GM21825 (cell line): ENCODE measurements at regions not wholly inside any gene's neighbourhood (a gene's known extent, or its start where the extent isn't known, plus 50 kb on each side); places are given as distances from the start of the nearest gene placed in this dataset.

Experiments used
- ATAC-seq: cut with Tn5 transposase; IDR thresholded peaks from one replicate; pipeline ENCODE4 v1.9.1; 2021; ENCODE audit warnings: mild to moderate bottlenecking, moderate library complexity; ENCODE audit not compliant: unreplicated experiment

DNA sequence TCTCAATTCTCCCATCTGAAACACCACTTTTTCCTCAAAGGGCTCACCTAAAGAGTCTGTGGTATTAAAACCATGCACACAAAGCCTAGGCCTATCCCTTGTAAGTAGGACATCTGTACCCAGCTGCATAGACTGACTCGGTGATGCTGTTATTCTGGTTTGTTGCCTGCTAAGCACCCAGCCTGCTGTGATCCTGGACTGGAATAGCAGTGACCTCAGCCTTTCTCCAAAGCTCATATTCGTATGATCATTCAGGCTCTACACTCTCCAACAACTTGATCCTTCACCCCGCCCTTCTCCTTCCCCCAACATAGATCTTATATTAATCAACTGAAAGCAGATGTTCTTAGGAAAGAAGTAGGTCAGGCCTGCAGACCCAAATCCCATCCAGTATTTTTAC lies 81.4 kb upstream of the WWC1 start:
- ATAC-seq: no peak

DNA sequence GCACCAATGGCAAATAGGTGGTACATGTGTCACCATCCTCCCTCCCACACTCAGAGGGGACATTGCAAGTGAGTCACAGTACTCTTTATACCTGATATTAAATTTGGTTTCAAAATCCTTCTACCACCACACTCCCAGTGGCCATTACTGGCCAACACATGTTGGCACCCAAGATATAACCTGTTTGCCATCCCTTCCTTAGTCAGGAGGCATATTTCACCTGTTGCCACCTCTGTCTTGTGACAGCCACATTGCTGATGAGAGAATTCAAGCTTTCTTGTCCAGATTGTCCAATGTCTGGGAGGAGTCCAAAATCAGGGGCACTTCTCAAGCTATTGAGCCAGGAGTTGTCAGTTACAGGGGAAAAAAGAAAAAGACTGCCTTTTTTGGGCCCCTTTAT lies 80.2 kb upstream of the WWC1 start:
- ATAC-seq: no peak

DNA sequence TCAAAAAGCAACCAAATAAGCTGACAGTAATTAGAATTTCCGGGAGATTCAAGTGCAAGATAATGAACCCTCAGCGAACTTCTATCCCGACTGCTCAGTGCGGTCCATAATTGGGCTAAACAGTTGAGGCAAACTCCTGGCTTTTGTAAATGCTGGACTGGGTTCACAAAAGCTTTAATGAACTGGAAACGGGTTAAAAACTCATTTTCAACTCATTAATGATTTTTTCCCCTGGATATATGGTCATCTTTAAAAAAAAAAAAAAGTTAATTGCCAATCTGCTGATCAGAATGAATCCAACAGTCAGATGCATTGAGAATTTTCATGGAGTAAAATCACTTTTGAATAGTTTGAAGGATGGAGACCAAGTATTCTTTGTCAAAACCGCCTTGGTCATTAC lies 79.5 kb upstream of the WWC1 start:
- no peak for ATAC-seq

DNA sequence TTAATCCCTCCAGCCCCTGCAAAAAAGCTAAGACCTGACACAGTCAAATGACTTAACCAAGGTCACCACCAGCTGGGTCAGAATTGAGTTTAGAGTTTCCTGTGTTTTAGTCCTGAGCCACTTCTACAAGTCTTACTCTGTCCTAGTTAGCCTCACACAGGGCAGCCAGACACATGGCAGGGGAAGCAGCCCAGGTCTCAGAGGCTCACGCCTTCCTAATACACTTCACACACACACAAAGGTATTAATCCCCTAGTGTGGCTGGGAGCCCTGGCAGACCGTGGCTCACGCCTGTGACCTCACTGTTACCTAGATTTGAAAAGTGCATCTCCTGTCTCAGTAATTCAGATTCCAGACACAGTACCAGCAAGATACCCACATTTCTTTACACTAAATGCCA lies 77.4 kb upstream of the WWC1 start:
- ATAC-seq: no peak

DNA sequence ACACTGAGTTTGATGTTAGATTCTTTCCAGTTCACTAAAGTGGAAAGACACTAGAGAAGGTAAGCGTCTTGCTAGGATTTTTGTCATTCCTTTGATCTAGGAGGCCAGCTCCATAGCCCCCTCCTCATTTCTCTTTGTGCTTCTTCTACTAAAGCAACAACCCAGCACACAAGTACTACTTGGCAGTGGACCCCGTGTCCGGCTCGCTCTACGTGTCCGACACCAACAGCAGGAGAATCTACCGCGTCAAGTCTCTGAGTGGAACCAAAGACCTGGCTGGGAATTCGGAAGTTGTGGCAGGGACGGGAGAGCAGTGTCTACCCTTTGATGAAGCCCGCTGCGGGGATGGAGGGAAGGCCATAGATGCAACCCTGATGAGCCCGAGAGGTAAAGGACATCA lies 76.6 kb upstream of the WWC1 start:
- ATAC-seq: no peak

DNA sequence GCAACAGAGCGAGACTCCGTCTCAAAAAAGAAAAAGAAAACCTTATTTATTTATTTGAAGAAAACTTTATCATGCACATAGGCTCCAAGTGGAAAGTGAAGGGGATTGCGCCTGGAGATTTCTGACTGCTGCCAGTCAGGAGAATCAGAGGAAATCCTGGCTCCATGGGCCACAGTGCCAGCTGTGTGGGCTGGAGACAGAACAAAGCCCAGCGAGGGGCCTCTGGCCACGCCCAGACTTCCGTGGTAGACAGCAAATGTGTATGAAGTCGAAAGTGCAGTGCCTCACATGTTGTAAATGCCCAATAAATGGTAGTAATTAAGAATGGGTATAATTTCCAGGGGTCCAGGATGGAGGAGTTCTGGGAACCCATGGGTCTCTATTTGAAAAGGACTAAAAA lies 75.8 kb upstream of the WWC1 start:
- ATAC-seq: no peak

DNA sequence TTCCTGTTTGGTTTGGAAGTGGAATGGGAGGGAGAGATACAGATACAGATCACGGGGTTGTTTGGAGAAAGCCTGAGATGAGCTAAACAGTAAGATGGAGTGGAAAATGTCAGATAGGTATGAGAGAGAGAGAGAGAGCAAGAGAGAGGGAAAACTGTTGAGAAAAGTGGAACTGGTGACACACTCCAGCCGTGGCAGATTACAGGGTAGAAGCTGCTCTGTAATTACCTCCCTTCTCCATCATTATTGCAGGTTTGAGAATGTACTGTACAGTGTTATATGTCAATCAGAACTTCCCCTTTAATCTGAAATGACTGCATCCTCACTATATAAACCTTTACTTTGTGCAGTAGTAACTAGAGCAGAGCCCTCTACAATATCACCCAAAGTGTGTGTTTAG lies 74.5 kb upstream of the WWC1 start:
- ATAC-seq: no peak

- ATAC-seq: no peak
Measured at GRCh38 chr5:168217497-168217896, 73.9 kb upstream of the WWC1 start.

- no peak for ATAC-seq
Measured at GRCh38 chr5:168218746-168219145, 72.7 kb upstream of the WWC1 start.

GRCh38 chr5:168219515-168220410 lies 71.7 kb upstream of the WWC1 start:
- ATAC-seq: peak; percentile 81

GRCh38 chr5:168224085-168224484 lies 67.4 kb upstream of the WWC1 start:
- ATAC-seq: no peak

- no peak for ATAC-seq
Measured at GRCh38 chr5:168226012-168226411, 65.4 kb upstream of the WWC1 start.

DNA sequence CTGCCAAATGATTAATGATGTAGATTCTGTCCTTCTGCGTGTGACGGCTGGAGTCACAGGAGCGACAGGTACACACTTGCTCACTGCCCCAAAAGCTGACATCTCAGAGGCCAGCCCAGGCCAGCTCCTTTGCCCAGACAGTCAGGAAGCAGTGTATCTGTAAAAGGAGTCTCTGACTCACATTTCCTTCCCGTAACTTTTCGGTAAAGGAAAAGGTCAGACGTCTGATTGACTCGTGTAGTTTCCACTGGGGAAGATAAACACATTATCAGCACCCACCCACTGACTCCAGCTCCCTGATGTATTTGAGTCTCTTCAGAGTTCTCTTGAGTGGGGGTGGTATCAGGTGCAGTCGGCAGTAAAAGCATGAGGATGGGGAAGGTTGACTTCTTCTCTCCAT lies 64.4 kb upstream of the WWC1 start:
- ATAC-seq: no peak

- peak; percentile 100 for ATAC-seq
Measured at GRCh38 chr5:168227973-168228615, 63.4 kb upstream of the WWC1 start.

DNA sequence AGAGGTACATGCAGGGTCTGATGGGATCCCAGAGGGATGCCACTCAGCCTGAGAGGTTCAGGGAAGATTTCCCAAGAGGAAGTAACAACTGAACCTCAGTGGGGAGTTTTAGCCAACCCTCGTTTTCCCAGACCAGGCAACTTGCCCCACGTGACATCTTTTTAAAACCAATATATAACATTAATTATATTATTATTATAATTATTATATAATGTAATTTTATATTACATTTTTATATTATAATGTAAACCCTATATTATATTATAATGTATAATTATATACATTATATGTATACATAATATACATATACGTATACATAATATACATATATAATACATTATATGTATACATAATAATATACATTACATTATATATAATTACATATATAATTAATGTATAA lies 62.8 kb upstream of the WWC1 start:
- no peak for ATAC-seq

- no peak for ATAC-seq
Measured at GRCh38 chr5:168234133-168234532, 57.3 kb upstream of the WWC1 start.

- ATAC-seq: no peak
Measured at GRCh38 chr5:168238463-168238862, 53.0 kb upstream of the WWC1 start.

DNA sequence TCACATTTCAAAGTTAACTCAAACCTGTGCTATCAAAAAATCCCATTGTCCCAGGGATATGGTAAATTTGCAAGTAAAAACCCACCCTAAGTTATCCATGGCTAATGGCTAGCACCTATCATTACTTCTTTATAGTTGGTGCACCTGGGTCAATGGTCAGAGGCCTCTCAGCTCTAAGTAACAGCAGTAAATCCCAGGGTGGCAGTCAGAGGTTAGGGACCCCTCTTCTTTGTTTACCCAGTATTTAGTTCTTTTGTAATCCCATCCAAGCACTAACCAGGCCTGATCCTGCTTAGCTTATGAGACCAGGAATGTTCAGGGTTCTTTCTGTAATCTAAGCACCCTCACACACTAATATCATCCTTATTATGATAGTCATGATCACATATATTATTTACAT lies 52.1 kb upstream of the WWC1 start:
- ATAC-seq: no peak
